Activated T-cell treated with anti-CD3 and anti-CD28 coated beads, Interleukin-2, amount 50 U/mL, for 24 hours (primary cell): ENCODE measurements at regions not wholly inside any gene's neighbourhood (a gene's known extent, or its start where the extent isn't known, plus 50 kb on each side); places are given as distances from the start of the nearest gene placed in this dataset.

Experiments used
- DNase-seq: peaks from one replicate; pipeline ENCODE4 v3.0.0-alpha.2; 2020
- H3K27ac Mint-ChIP-seq: 2 replicates; pipeline ENCODE4 v1.8.0; 2020; ENCODE audit warnings: mild to moderate bottlenecking, mixed read lengths
- H3K27me3 Mint-ChIP-seq: 2 replicates; pipeline ENCODE4 v1.8.0; 2020; ENCODE audit warnings: mixed read lengths
- H3K36me3 Mint-ChIP-seq: 2 replicates; pipeline ENCODE4 v1.8.0; 2020; ENCODE audit warnings: low read depth, mixed read lengths
- H3K4me1 Mint-ChIP-seq: 2 replicates; pipeline ENCODE4 v1.8.0; 2020; ENCODE audit warnings: low read depth, mixed read lengths
- H3K4me3 Mint-ChIP-seq: 2 replicates; pipeline ENCODE4 v1.8.0; 2020; ENCODE audit warnings: mild to moderate bottlenecking, moderate library complexity, mixed read lengths
- H3K9me3 Mint-ChIP-seq: 2 replicates; pipeline ENCODE4 v1.8.0; 2020; ENCODE audit warnings: mixed read lengths

DNA sequence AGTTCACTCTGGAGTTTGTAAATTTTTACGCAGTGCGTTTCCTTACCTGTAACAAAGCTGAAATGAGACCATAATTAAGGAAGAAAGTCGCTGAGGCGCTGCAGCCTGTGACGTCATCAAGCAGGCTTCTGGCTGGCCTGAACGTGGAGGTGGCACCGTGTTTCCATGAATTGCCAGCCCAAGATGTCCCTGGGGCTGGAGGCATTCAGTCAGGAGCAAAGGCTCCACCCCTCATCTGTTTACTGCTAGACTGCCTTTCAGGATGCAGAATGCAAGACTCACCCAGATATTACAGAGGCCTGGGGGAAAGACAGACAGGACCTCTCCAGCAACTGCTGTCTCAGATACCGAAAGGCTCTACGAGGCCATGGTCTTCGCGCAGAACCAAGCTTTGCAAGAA lies 424.6 kb downstream of the TSHZ3 start:
- H3K36me3 Mint-ChIP-seq: no peaks in the 10 kb centered on the region
- no peak for DNase-seq
- peaks cover 4% of the 10 kb centered on the region for H3K9me3 Mint-ChIP-seq
- H3K27ac Mint-ChIP-seq: no peak overlapping the region
- no peaks in the 10 kb centered on the region for H3K4me1 Mint-ChIP-seq
- H3K27me3 Mint-ChIP-seq: peaks cover 8% of the 10 kb centered on the region
- no peak overlapping the region for H3K4me3 Mint-ChIP-seq

GRCh38 chr19:30924069-30924636 lies 425.1 kb downstream of the TSHZ3 start:
- H3K27ac Mint-ChIP-seq: no peak overlapping the region
- H3K36me3 Mint-ChIP-seq: no peaks in the 10 kb centered on the region
- H3K9me3 Mint-ChIP-seq: peaks cover 4% of the 10 kb centered on the region
- H3K27me3 Mint-ChIP-seq: peaks cover 11% of the 10 kb centered on the region
- H3K4me3 Mint-ChIP-seq: no peak overlapping the region
- no peaks in the 10 kb centered on the region for H3K4me1 Mint-ChIP-seq
- no peak for DNase-seq

DNA sequence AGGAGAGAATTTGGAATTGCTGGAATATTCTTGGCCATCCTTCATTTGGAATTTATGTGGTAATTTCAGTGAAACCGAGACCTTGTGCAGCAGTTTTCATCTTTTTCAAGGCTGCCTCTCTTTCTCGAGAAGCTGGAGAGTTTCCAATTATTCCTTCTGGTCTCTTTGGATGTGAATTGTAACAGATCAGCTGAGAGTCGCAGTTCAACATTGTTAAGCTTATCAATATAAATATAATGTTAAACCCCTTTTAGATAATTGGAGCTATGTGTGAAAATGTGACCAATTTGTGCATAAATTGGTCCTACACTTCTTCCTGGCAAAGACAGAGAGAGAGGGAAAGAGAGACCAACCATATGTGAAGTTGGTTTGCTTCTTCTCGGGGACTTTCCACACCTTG lies 425.6 kb downstream of the TSHZ3 start:
- peaks cover 4% of the 10 kb centered on the region for H3K9me3 Mint-ChIP-seq
- H3K27me3 Mint-ChIP-seq: peaks cover 13% of the 10 kb centered on the region
- H3K4me1 Mint-ChIP-seq: no peaks in the 10 kb centered on the region
- no peak for DNase-seq
- no peaks in the 10 kb centered on the region for H3K36me3 Mint-ChIP-seq
- H3K27ac Mint-ChIP-seq: no peak overlapping the region
- no peak overlapping the region for H3K4me3 Mint-ChIP-seq

- no peak overlapping the region for H3K4me3 Mint-ChIP-seq
- no peaks in the 10 kb centered on the region for H3K9me3 Mint-ChIP-seq
- no peak overlapping the region for H3K27ac Mint-ChIP-seq
- no peaks in the 10 kb centered on the region for H3K4me1 Mint-ChIP-seq
- no peak for DNase-seq
- no peaks in the 10 kb centered on the region for H3K36me3 Mint-ChIP-seq
- peaks cover 13% of the 10 kb centered on the region for H3K27me3 Mint-ChIP-seq
Observed at GRCh38 chr19:30923096-30923495, 426.1 kb downstream of the TSHZ3 start.

GRCh38 chr19:30920222-30920621 lies 429.0 kb downstream of the TSHZ3 start:
- no peak for DNase-seq
- no peak overlapping the region for H3K27ac Mint-ChIP-seq
- no peaks in the 10 kb centered on the region for H3K36me3 Mint-ChIP-seq
- no peak overlapping the region for H3K4me3 Mint-ChIP-seq
- H3K4me1 Mint-ChIP-seq: no peaks in the 10 kb centered on the region
- no peaks in the 10 kb centered on the region for H3K9me3 Mint-ChIP-seq
- H3K27me3 Mint-ChIP-seq: peaks cover 10% of the 10 kb centered on the region

DNA sequence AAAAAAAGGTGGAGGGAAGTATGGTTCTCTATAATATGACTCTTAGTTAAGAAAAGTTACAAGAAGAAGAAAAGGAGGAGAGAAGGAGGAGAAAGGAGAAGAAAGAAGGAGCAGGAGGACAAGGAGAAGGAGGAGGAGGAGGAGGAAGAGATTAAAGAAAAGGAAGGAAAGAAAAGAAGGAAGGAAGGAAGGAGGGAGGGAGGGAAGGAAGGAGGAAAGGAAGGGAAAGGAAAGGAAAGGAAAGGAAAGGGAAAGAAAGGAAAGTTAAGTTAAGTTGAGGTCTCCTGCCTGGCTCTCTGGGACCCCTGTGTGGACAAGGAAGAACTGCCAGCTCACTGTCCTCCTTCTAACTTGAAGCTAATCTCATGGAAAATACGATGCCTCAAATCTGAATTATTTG lies 429.5 kb downstream of the TSHZ3 start:
- Mint-ChIP-seq H3K27me3 (peaks cover 10% of the 10 kb centered on the region), H3K27ac (no peak overlapping the region), H3K36me3 (no peaks in the 10 kb centered on the region), H3K9me3 (no peaks in the 10 kb centered on the region), H3K4me1 (no peaks in the 10 kb centered on the region), H3K4me3 (no peak overlapping the region)
- no peak for DNase-seq

GRCh38 chr19:30916238-30916637 lies 433.0 kb downstream of the TSHZ3 start:
- peaks cover 10% of the 10 kb centered on the region for H3K27me3 Mint-ChIP-seq
- no peak overlapping the region for H3K27ac Mint-ChIP-seq
- no peaks in the 10 kb centered on the region for H3K4me1 Mint-ChIP-seq
- no peaks in the 10 kb centered on the region for H3K36me3 Mint-ChIP-seq
- H3K4me3 Mint-ChIP-seq: no peak overlapping the region
- no peaks in the 10 kb centered on the region for H3K9me3 Mint-ChIP-seq
- no peak for DNase-seq

- no peak overlapping the region for H3K4me3 Mint-ChIP-seq
- H3K27ac Mint-ChIP-seq: no peak overlapping the region
- H3K4me1 Mint-ChIP-seq: no peaks in the 10 kb centered on the region
- DNase-seq: no peak
- H3K9me3 Mint-ChIP-seq: no peaks in the 10 kb centered on the region
- H3K36me3 Mint-ChIP-seq: no peaks in the 10 kb centered on the region
- H3K27me3 Mint-ChIP-seq: no peaks in the 10 kb centered on the region
Observed at GRCh38 chr19:30911491-30911890, 437.7 kb downstream of the TSHZ3 start.

DNA sequence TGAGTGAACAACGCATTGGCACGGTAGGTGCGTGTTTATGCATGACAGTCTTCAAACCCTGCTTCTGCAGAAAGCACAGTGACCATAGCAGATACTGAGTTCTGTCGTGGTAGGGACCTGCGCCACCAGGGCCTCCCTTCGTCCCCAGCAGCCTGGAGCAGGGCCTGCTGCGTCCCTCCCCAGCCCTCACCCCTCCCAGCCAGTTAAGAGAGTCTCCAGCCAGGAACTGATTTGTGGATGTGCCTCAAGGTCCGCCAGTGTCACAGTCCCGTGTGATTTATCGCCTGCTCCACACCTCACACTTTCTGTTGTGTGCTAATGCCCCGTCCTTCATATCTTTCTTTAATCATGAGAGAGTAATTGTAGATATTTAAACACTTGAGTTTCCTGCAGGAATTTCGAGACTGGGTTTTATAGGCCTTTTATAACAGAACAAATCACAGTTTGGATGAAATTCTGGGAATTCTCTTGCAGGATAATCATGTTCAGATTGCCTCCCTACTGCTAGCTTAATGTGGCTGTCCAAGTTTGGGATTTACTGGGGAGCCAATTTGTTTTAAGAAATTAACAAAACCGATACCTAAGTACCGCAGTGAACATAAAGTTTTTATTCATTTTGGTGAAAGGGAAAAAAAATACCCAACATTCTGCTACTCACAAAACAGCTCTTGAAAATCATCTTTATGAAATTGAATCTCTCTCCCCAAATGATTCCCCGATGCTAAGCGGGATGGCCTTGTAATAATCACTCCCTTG lies 438.6 kb downstream of the TSHZ3 start:
- Mint-ChIP-seq H3K4me3 (no peak overlapping the region), H3K27me3 (no peaks in the 10 kb centered on the region), H3K27ac (no peak overlapping the region), H3K4me1 (no peaks in the 10 kb centered on the region), H3K36me3 (no peaks in the 10 kb centered on the region), H3K9me3 (no peaks in the 10 kb centered on the region)
- DNase-seq: no peak

DNA sequence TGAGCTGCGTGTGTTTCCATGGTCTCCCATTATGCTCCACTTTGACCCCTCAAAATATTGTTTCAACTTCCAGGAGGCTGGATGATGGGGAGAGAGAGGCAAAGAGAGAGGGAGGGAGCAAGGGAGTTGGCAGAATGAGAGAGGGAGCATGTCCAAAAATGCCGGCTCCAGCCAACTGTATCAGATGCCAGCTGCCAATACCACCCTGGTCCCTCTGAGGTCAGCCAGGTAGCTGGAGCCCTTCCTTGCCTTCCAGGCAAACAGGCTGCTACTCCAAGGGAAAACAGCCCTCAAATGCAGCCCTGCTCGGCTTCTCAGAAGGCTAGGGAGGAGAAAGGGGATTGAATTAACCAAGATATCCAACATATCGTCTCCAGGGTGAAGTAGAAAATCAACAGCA lies 440.0 kb downstream of the TSHZ3 start:
- H3K27ac Mint-ChIP-seq: no peak overlapping the region
- H3K27me3 Mint-ChIP-seq: no peaks in the 10 kb centered on the region
- H3K4me3 Mint-ChIP-seq: no peak overlapping the region

GRCh38 chr19:30908262-30908771 lies 440.9 kb downstream of the TSHZ3 start:
- no peaks in the 10 kb centered on the region for H3K36me3 Mint-ChIP-seq
- H3K27me3 Mint-ChIP-seq: no peaks in the 10 kb centered on the region
- H3K27ac Mint-ChIP-seq: no peak overlapping the region
- no peaks in the 10 kb centered on the region for H3K4me1 Mint-ChIP-seq
- H3K4me3 Mint-ChIP-seq: no peak overlapping the region
- DNase-seq: no peak
- H3K9me3 Mint-ChIP-seq: no peaks in the 10 kb centered on the region

More for the DNA sequence above, 440.0 kb downstream of the TSHZ3 start:
- no peaks in the 10 kb centered on the region for H3K9me3 Mint-ChIP-seq
- H3K4me1 Mint-ChIP-seq: no peaks in the 10 kb centered on the region
- no peaks in the 10 kb centered on the region for H3K36me3 Mint-ChIP-seq
- no peak for DNase-seq

DNA sequence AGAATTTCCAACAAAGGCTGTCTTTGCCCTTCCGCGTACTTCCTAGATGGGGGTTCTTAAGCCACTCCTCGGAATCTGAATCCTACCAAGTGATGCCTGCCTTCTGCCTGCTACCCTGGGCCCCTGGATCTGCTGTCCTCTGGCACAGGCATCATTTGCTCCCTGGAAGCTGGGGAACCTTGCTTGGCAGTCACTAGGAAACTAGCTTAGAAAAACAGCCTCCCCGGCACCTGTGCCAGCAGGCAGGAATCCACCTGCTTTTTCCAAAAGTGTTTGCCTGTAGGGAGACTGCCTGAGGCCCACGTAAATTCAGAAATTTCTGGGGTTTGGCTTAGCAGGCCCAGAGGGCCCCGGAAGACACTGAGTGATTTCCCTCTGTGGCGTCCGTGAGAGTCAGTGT lies 442.4 kb downstream of the TSHZ3 start:
- no peaks in the 10 kb centered on the region for H3K9me3 Mint-ChIP-seq
- H3K4me3 Mint-ChIP-seq: no peak overlapping the region
- no peak overlapping the region for H3K27ac Mint-ChIP-seq
- no peaks in the 10 kb centered on the region for H3K27me3 Mint-ChIP-seq
- no peak for DNase-seq
- no peaks in the 10 kb centered on the region for H3K36me3 Mint-ChIP-seq
- no peaks in the 10 kb centered on the region for H3K4me1 Mint-ChIP-seq

DNA sequence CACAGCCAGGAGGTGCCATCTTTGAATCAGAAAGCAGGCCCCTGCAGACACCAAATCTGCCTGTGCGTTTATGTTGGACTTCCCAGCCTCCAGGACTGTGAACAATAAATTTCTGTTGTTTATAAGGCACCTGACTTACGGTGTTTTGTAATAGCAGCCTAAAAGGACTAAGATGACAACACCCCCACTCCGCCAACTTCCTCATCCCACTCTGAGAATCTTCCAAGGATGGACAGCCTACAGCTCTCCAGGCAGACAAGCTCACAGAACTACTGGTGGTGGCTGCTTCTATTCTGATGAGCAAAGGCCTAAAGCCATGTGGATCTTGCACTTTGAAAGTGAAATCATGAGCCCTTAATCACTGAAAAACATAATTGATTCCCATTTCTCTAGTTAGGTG lies 449.2 kb downstream of the TSHZ3 start:
- H3K27ac Mint-ChIP-seq: no peak overlapping the region
- H3K9me3 Mint-ChIP-seq: no peaks in the 10 kb centered on the region
- H3K27me3 Mint-ChIP-seq: peaks cover 8% of the 10 kb centered on the region
- DNase-seq: no peak
- H3K4me3 Mint-ChIP-seq: no peak overlapping the region
- no peaks in the 10 kb centered on the region for H3K4me1 Mint-ChIP-seq
- no peaks in the 10 kb centered on the region for H3K36me3 Mint-ChIP-seq

- no peak overlapping the region for H3K4me3 Mint-ChIP-seq
- no peaks in the 10 kb centered on the region for H3K36me3 Mint-ChIP-seq
- no peak overlapping the region for H3K27ac Mint-ChIP-seq
- H3K9me3 Mint-ChIP-seq: no peaks in the 10 kb centered on the region
- no peaks in the 10 kb centered on the region for H3K4me1 Mint-ChIP-seq
- DNase-seq: no peak
- H3K27me3 Mint-ChIP-seq: peaks cover 11% of the 10 kb centered on the region
Observed at GRCh38 chr19:30898353-30899103, 450.7 kb downstream of the TSHZ3 start.

GRCh38 chr19:30897553-30897952 lies 451.7 kb downstream of the TSHZ3 start:
- no peak overlapping the region for H3K27ac Mint-ChIP-seq
- H3K36me3 Mint-ChIP-seq: no peaks in the 10 kb centered on the region
- H3K9me3 Mint-ChIP-seq: no peaks in the 10 kb centered on the region
- H3K4me3 Mint-ChIP-seq: no peak overlapping the region
- no peaks in the 10 kb centered on the region for H3K4me1 Mint-ChIP-seq
- DNase-seq: no peak
- peaks cover 11% of the 10 kb centered on the region for H3K27me3 Mint-ChIP-seq
